ENCODE measurements at regions not wholly inside any gene's neighbourhood (a gene's known extent, or its start where the extent isn't known, plus 50 kb on each side); places are given as distances from the start of the nearest gene placed in this dataset.

GRCh38 chr3:150146991-150147761 lies 176.5 kb upstream of the PFN2 start:
- Histone ChIP-seq H3K9me3 (no peaks in the 10 kb centered on the region), H3K4me3 (peak overlapping the region in 1 of 2 donors; percentile 16), H3K27ac (peak overlapping the region; percentile 14 to 59), H3K36me3 (no peaks in the 10 kb centered on the region), H3K4me1 (peaks cover 5 to 12% of the 10 kb centered on the region in 2 donors), H3K27me3 (no peaks in the 10 kb centered on the region)
- TF ChIP-seq, protein P1, sequence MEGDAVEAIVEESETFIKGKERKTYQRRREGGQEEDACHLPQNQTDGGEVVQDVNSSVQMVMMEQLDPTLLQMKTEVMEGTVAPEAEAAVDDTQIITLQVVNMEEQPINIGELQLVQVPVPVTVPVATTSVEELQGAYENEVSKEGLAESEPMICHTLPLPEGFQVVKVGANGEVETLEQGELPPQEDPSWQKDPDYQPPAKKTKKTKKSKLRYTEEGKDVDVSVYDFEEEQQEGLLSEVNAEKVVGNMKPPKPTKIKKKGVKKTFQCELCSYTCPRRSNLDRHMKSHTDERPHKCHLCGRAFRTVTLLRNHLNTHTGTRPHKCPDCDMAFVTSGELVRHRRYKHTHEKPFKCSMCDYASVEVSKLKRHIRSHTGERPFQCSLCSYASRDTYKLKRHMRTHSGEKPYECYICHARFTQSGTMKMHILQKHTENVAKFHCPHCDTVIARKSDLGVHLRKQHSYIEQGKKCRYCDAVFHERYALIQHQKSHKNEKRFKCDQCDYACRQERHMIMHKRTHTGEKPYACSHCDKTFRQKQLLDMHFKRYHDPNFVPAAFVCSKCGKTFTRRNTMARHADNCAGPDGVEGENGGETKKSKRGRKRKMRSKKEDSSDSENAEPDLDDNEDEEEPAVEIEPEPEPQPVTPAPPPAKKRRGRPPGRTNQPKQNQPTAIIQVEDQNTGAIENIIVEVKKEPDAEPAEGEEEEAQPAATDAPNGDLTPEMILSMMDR (IDR thresholded peaks at IDR 0.05): no peak
- no peak for DNase-seq (ENCODE audit: low spot score in 2 of 2)
- intact Hi-C loops (cut with DNase I): loop anchor here (1.0 kb wide), 1 partner anchor 176 kb away; no protein-coding TSS in a partner anchor

- TF ChIP-seq, protein P1 (IDR thresholded peaks at IDR 0.05): no peak
- no peak overlapping the region for H3K4me3 ChIP-seq
- H3K4me1 ChIP-seq: peaks cover 5 to 12% of the 10 kb centered on the region in 2 donors
- H3K9me3 ChIP-seq: no peaks in the 10 kb centered on the region
- no peaks in the 10 kb centered on the region for H3K36me3 ChIP-seq
- no peak overlapping the region for H3K27ac ChIP-seq
- intact Hi-C loops (cut with DNase I): no loop called here
- H3K27me3 ChIP-seq: no peaks in the 10 kb centered on the region
- no peak for DNase-seq (ENCODE audit: low spot score in 2 of 2)
These were observed 175.0 kb upstream of the PFN2 start for GRCh38 chr3:150145659-150146058.

GRCh38 chr3:150144191-150144708 lies 173.6 kb upstream of the PFN2 start:
- TF ChIP-seq, protein P1 (IDR thresholded peaks at IDR 0.05): no peak
- H3K27ac ChIP-seq: no peak overlapping the region
- H3K4me3 ChIP-seq: no peak overlapping the region
- no peaks in the 10 kb centered on the region for H3K9me3 ChIP-seq
- peaks cover 2 to 12% of the 10 kb centered on the region in 2 donors for H3K4me1 ChIP-seq
- DNase-seq (ENCODE audit: low spot score in 2 of 2): no peak
- intact Hi-C loops (cut with DNase I): no loop called here
- no peaks in the 10 kb centered on the region for H3K27me3 ChIP-seq
- no peaks in the 10 kb centered on the region for H3K36me3 ChIP-seq

GRCh38 chr3:150142936-150143335 lies 172.2 kb upstream of the PFN2 start:
- no peaks in the 10 kb centered on the region for H3K36me3 ChIP-seq
- H3K27ac ChIP-seq: no peak overlapping the region
- no peak overlapping the region for H3K4me3 ChIP-seq
- intact Hi-C loops (cut with DNase I): no loop called here
- TF ChIP-seq, protein P1 (IDR thresholded peaks at IDR 0.05): no peak
- H3K4me1 ChIP-seq: peaks cover 0 to 10% of the 10 kb centered on the region in 2 donors
- no peaks in the 10 kb centered on the region for H3K27me3 ChIP-seq
- no peak for DNase-seq (ENCODE audit: low spot score in 2 of 2)
- no peaks in the 10 kb centered on the region for H3K9me3 ChIP-seq

DNA sequence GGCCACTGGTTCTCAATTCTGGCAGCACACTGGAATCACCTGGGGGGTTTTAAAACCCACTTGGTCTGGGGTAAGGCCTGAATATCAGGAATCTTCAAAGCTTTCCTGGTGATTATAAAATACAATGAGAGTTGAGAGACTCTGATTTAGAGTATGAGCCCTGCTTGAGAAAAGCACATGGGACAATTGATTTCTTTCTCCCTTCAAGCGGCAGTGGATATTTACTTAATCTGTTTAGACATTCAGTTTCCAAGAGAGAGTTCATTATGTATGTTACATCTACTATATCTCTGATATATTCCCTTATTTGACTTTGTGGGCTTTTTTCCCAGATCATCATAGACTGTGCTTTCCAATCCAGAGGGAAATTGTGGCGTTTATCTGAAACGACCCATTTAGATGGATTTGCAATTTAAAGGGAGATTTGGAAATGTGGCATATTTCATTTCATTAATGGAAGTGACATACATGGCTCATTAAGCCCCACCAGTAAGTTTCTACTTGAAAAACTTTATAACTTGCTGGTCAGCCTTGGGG lies 171.2 kb upstream of the PFN2 start:
- Histone ChIP-seq H3K4me3 (no peak overlapping the region), H3K36me3 (no peaks in the 10 kb centered on the region), H3K27me3 (no peaks in the 10 kb centered on the region), H3K9me3 (no peaks in the 10 kb centered on the region), H3K4me1 (no peaks in the 10 kb centered on the region), H3K27ac (no peak overlapping the region)
- no peak for DNase-seq (ENCODE audit: low spot score in 2 of 2)
- TF ChIP-seq, protein P1 (IDR thresholded peaks at IDR 0.05): no peak
- intact Hi-C loops (cut with DNase I): no loop called here

All from ascending aorta (tissue), 2 donors.